DOHH2 (cell line): ENCODE measurements at regions not wholly inside any gene's neighbourhood (a gene's known extent, or its start where the extent isn't known, plus 50 kb on each side); places are given as distances from the start of the nearest gene placed in this dataset.

Experiments
- EZH2phosphoT487 ChIP-seq: fragments of 200-600 bp; sonication (generic); IDR thresholded peaks from 2 replicates; pipeline ENCODE4 v1.6.1; 2017; ENCODE audit warnings: borderline replicate concordance, mild to moderate bottlenecking, antibody characterized with exemption, low read length, moderate library complexity, mixed read lengths
- TF ChIP-seq, protein P1 (sequence below): fragments of 200-600 bp; sonication (generic); IDR thresholded peaks from one replicate; pipeline ENCODE4 v1.5.1; 2014; ENCODE audit warnings: antibody characterized with exemption, mild to moderate bottlenecking, low read depth, low read length; ENCODE audit not compliant: poor library complexity, severe bottlenecking

DNA sequence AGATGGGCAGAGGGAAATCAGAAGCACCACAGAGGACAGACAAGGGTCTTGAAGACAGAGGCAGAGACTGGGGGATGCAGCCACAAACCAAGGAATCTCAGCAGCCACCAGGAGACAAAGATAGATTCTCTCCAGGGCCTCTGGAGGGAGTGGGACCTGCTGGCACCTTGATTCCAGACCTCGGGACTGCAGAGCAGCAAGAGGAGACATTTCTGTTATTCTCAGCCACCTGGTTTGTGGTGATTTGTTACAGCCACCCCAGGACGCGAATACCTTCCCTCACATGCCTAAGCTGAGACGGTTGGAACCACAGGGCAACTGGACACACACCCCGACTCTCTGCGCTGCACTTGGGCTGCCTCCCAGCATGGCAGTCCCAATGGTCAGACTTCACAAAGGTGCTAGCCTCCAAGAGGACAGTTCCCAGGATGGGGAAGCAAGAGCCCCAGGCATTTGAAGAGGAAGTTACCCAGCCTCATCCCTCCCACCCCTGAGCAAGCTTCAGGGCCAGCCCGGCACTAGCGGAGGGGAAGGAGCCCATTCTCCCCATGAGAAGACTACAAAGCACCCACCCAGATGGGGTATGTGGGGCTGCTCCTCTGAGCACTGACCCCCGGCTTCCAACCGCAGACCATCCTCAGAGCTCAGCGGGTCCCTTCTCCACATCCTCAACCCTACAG lies 104.6 kb upstream of the INSIG1 start:
- TF ChIP-seq, protein P1, sequence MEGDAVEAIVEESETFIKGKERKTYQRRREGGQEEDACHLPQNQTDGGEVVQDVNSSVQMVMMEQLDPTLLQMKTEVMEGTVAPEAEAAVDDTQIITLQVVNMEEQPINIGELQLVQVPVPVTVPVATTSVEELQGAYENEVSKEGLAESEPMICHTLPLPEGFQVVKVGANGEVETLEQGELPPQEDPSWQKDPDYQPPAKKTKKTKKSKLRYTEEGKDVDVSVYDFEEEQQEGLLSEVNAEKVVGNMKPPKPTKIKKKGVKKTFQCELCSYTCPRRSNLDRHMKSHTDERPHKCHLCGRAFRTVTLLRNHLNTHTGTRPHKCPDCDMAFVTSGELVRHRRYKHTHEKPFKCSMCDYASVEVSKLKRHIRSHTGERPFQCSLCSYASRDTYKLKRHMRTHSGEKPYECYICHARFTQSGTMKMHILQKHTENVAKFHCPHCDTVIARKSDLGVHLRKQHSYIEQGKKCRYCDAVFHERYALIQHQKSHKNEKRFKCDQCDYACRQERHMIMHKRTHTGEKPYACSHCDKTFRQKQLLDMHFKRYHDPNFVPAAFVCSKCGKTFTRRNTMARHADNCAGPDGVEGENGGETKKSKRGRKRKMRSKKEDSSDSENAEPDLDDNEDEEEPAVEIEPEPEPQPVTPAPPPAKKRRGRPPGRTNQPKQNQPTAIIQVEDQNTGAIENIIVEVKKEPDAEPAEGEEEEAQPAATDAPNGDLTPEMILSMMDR, result no peak
- no peak for TF ChIP-seq EZH2phosphoT487
